C4-2B (cell line): ENCODE measurements at regions not wholly inside any gene's neighbourhood (a gene's known extent, or its start where the extent isn't known, plus 50 kb on each side); places are given as distances from the start of the nearest gene placed in this dataset.

Experiments used
- CTCF ChIP-seq: fragments of 450-650 bp; conservative IDR thresholded peaks from 2 replicates; pipeline ENCODE4 v1.5.1; 2017; ENCODE audit warnings: mild to moderate bottlenecking
- ZFX ChIP-seq: fragments of 450-650 bp; IDR thresholded peaks from 2 replicates; pipeline ENCODE4 v1.6.1; 2017

DNA sequence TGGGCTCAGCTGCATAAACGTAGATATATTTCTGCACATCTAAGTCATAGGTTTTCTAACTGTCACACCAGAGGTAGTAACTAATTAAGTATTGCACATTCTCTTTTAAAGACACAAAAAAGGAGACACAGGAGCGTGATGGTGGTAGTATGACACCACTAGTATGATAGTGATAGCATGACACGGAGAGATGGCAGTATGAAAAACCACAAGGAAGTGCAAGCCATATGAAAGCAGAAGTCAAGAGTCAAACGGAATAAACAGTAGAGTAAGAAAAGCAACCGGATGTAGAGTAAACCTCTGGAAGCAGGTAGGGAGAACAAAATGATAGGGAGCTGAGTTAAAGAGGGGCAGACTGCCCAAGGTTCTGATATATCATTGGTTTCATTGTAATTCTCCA, 382.2 kb upstream of the INTU start:
- TF ChIP-seq CTCF (no peak), ZFX (no peak)
